ENCODE measurements at regions not wholly inside any gene's neighbourhood (a gene's known extent, or its start where the extent isn't known, plus 50 kb on each side); places are given as distances from the start of the nearest gene placed in this dataset.

DNA sequence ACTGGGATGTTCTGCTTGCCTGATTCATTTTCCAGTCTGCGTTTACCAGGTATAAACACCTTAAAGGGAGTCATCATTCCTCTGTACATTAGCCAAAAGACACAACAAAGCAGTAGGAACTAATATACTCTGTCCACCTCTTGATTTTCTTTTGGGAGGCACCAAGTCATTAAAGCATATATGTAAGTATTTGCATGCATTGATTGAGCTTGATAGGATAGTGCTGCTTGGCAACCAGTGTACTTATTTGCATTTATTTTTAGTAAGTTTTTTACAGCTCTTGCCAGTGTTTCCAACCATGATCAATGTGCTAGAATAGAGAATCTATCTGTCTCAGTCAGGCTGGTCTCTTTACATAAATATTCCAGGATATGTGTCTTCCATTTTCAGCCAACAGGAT lies 353.3 kb upstream of the SEMA3C start:
- TF ChIP-seq, protein P1, sequence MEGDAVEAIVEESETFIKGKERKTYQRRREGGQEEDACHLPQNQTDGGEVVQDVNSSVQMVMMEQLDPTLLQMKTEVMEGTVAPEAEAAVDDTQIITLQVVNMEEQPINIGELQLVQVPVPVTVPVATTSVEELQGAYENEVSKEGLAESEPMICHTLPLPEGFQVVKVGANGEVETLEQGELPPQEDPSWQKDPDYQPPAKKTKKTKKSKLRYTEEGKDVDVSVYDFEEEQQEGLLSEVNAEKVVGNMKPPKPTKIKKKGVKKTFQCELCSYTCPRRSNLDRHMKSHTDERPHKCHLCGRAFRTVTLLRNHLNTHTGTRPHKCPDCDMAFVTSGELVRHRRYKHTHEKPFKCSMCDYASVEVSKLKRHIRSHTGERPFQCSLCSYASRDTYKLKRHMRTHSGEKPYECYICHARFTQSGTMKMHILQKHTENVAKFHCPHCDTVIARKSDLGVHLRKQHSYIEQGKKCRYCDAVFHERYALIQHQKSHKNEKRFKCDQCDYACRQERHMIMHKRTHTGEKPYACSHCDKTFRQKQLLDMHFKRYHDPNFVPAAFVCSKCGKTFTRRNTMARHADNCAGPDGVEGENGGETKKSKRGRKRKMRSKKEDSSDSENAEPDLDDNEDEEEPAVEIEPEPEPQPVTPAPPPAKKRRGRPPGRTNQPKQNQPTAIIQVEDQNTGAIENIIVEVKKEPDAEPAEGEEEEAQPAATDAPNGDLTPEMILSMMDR (conservative IDR thresholded peaks at IDR 0.05; ENCODE audit: low read length) = no peak
- no peak for TF ChIP-seq EZH2phosphoT487 (IDR thresholded peaks at IDR 0.05; ENCODE audit: borderline replicate concordance)
